ENCODE measurements at regions not wholly inside any gene's neighbourhood (a gene's known extent, or its start where the extent isn't known, plus 50 kb on each side); places are given as distances from the start of the nearest gene placed in this dataset.

DNA sequence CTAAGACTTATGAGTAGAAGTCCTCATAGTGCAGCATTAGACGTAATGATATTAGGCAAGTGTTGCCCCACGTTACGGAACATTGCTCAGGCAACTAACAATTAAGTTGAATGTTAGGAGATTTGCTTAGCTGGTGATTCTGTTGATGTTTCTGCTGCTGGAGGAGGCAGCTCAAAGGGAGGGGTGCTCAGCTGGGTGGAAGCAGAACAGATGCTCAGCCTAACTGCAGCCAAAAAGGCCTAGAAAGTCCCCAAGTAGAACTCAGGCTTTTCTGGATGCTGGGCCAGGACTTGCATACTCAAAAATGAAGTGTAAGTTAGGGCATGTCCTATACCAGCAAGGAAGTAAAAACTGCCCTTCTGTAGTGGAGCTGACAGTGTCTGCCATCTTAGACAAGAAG, 201.4 kb downstream of the ADRA2A start:
- ChIA-PET CTCF (ENCODE audit: partially characterized antibody) (interaction anchor here (0.7 to 3.3 kb wide), 5 partner anchors 11 to 1310 kb away, joined by 3 to 10 read pairs (median 3); partner anchors contain the start of gene ADRA2A), POLR2A (ENCODE audit: partially characterized antibody) (no interaction called here)
- H3K9ac ChIP-seq (replicated peaks in 1 of 4; ENCODE audit: extremely low read depth in 1 of 4, low read depth in 3 of 4, low read length in 3 of 4) = no peak overlapping the region
- H4K20me1 ChIP-seq (replicated peaks in 1 of 2; ENCODE audit: control insufficient read depth in 1 of 2, insufficient read depth in 2 of 2, low read length in 2 of 2) = no peaks in the 10 kb centered on the region
- no peak overlapping the region for H3K18ac ChIP-seq (ENCODE audit: extremely low read depth, low read length)
- H2AFZ ChIP-seq (ENCODE audit: low read length) = no peak overlapping the region
- no peaks in the 10 kb centered on the region for H3K79me2 ChIP-seq (ENCODE audit: control insufficient read depth in 1 of 2, insufficient read depth in 2 of 2, low read length in 2 of 2)
- no peak overlapping the region for H2BK120ac ChIP-seq (replicated peaks; ENCODE audit: low read depth, low read length)
- H2BK20ac ChIP-seq (ENCODE audit: low read length) = no peak overlapping the region
- no peak overlapping the region for H3K4me2 ChIP-seq (ENCODE audit: insufficient read depth in 1 of 2, low read depth in 2 of 2, low read length in 2 of 2)
- H3K27ac ChIP-seq (ENCODE audit: low read depth, low read length) = no peak overlapping the region
- H3K4me1 ChIP-seq (replicated peaks in 1 of 4; ENCODE audit: control insufficient read depth in 3 of 4, insufficient read depth in 4 of 4, low read length in 3 of 4) = no peaks in the 10 kb centered on the region
- no peak overlapping the region for H2BK12ac ChIP-seq (ENCODE audit: low read depth, low read length)
- H3K36me3 ChIP-seq (ENCODE audit: control insufficient read depth in 2 of 4, insufficient read depth in 4 of 4, low read length in 3 of 4) = no peaks in the 10 kb centered on the region
- H4K91ac ChIP-seq (replicated peaks; ENCODE audit: insufficient read length, low read length) = no peak overlapping the region
- 90% methylated on average over 3 of the region's 3 CpGs; no CpG with 5 or more reads in 1 of the 2 experiments for WGBS, 2 experiments (ENCODE audit: extremely low coverage in 1 of 2, insufficient coverage in 1 of 2, insufficient read length in 1 of 2, insufficient replicate concordance in 2 of 2, low coverage in 1 of 2, low lambda C conversion rate in 2 of 2, missing lambda C conversion rate in 1 of 2)
- H4K5ac ChIP-seq (ENCODE audit: insufficient read length, low read depth, low read length) = no peak overlapping the region
- no peak overlapping the region for H3K4me3 ChIP-seq (ENCODE audit: extremely low read depth in 1 of 4, insufficient read depth in 2 of 4, low read depth in 3 of 4, low read length in 4 of 4)
- H3K27me3 ChIP-seq (replicated peaks in 1 of 4; ENCODE audit: control insufficient read depth in 3 of 4, extremely low read depth in 1 of 4, insufficient read depth in 3 of 4, low read length in 3 of 4) = no peaks in the 10 kb centered on the region
- DNase-seq (ENCODE audit: low read depth in 1 of 2, low spot score in 2 of 2) (no peak), FAIRE-seq (no peak)
- H3K23me2 ChIP-seq (ENCODE audit: low read depth, low read length) = no peaks in the 10 kb centered on the region
- no peak overlapping the region for H2BK5ac ChIP-seq (ENCODE audit: low read depth, low read length)
- no peak overlapping the region for H2BK15ac ChIP-seq (ENCODE audit: low read length)
- no peak overlapping the region for H4K8ac ChIP-seq (ENCODE audit: extremely low read depth, insufficient read depth, low read length)
- H3K9me3 ChIP-seq (ENCODE audit: insufficient read depth in 2 of 2, low read depth in 1 of 2, low read length in 1 of 2) = no peaks in the 10 kb centered on the region
- H3K4ac ChIP-seq (replicated peaks; ENCODE audit: insufficient read length, low read depth, low read length) = no peak overlapping the region
- H3K23ac ChIP-seq (ENCODE audit: insufficient read length) = no peak overlapping the region
- H3K79me1 ChIP-seq (ENCODE audit: low read depth, low read length) = no peaks in the 10 kb centered on the region
- H3K56ac ChIP-seq (replicated peaks; ENCODE audit: insufficient read length, low read depth, low read length) = no peak overlapping the region
- H2AK5ac ChIP-seq (ENCODE audit: low read depth, low read length) = no peak overlapping the region
- no peak overlapping the region for H3K14ac ChIP-seq (ENCODE audit: insufficient read length)
- TF ChIP-seq HDAC6 (IDR thresholded peaks at IDR 0.05; ENCODE audit: low read depth, low read length) = no peak

Measured in H1 (cell line).